Activated CD4-positive, alpha-beta T cell treated with anti-CD3 and anti-CD28 coated beads, Interleukin-2, amount 10 ng/mL, durations not matched to agents 24 days and 14 days (primary cell): ENCODE measurements at regions not wholly inside any gene's neighbourhood (a gene's known extent, or its start where the extent isn't known, plus 50 kb on each side); places are given as distances from the start of the nearest gene placed in this dataset.
"Not testable (repeated sequence)": the region's sequence is repeated elsewhere in the genome, so short reads cannot be mapped to it uniquely, and the experiment has no call there.

Experiments
- DNase-seq: peaks from one replicate; pipeline ENCODE4 v3.0.0; 2022
- H3K27ac Mint-ChIP-seq: one replicate; pipeline ENCODE4 v1.8.0; 2022; ENCODE audit warnings: mild to moderate bottlenecking, mixed read lengths
- H3K27me3 Mint-ChIP-seq: one replicate; pipeline ENCODE4 v1.8.0; 2022; ENCODE audit warnings: mixed read lengths
- H3K36me3 Mint-ChIP-seq: one replicate; pipeline ENCODE4 v1.8.0; 2022; ENCODE audit warnings: low read depth, mild to moderate bottlenecking, mixed read lengths
- H3K4me1 Mint-ChIP-seq: one replicate; pipeline ENCODE4 v1.8.0; 2021; ENCODE audit warnings: mixed read lengths
- H3K4me3 Mint-ChIP-seq: one replicate; pipeline ENCODE4 v1.8.0; 2022; ENCODE audit warnings: mild to moderate bottlenecking, moderate library complexity, mixed read lengths
- H3K9me3 Mint-ChIP-seq: one replicate; pipeline ENCODE4 v1.8.0; 2021; ENCODE audit warnings: mixed read lengths
- intact Hi-C: fragments of 100-400 bp; cut with micrococcal nuclease; formaldehyde crosslinking; loops from one replicate; pipeline ENCODE4 v1.15.1; 2023

DNA sequence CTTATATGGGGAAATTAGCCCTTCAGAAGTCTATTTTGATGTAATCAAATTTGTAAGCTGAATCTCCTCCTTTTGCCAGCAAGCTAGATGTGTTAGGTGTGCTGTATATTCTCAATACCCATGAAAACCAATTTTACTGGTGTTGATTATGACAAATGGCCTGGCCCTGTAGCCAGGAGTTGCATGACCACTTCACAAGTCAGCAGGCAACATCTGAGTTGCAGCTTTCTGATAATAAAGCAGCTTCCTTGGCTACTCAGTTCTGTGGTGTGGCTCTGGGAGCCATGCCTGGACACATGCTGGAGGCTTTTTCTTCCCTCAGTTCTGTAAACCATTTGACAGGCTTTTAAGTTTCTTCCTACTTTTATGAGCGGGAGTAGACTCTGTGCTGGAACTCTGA lies 154.1 kb upstream of the CXCL13 start:
- intact Hi-C loops = no loop called here
- H3K4me3 Mint-ChIP-seq = no peak overlapping the region
- DNase-seq = no peak
- no peaks in the 10 kb centered on the region for H3K36me3 Mint-ChIP-seq
- no peaks in the 10 kb centered on the region for H3K4me1 Mint-ChIP-seq
- H3K9me3 Mint-ChIP-seq = no peaks in the 10 kb centered on the region
- no peak overlapping the region for H3K27ac Mint-ChIP-seq
- peaks cover 6% of the 10 kb centered on the region for H3K27me3 Mint-ChIP-seq

DNA sequence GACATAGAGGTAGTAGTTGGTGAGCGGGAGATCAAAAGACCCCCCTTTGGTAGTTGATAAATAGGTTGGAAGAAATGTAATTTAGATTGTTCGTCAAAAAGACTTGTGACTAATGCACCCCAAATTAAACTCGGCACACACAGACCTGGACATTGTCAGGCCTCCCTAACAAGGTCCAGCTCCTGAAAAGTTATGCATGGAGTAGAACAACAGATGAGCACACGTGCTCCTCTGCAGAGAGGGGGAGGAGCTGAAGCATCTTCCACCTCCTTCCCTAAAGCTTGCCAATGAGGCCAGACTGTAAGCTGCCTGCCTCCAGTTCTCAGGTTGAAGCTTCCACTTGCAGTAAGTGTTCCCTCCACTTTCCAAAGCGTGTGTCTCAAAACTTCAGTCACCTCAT lies 153.5 kb upstream of the CXCL13 start:
- H3K27me3 Mint-ChIP-seq, H3K36me3 Mint-ChIP-seq, H3K4me1 Mint-ChIP-seq, intact Hi-C loops, H3K9me3 Mint-ChIP-seq, H3K27ac Mint-ChIP-seq, DNase-seq, H3K4me3 Mint-ChIP-seq: not testable (repeated sequence)

DNA sequence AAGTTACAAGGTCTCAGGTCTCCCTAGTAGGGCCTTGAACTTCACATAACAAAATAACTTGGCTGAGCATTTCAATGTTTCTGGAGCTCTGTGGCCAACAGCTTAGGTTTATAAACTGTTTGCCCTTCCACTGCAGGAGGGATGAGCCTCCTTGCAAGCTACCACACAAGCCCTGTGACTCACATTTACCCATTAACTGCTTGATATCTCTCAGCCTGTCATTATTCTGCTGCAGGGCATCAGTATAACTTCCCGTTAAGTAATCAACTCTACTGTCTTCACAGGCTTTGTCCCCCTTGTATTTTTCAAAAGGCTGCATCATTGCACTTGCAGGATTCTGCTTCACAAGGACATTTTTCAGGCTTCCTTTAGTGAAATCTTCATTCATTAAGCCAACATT lies 151.7 kb upstream of the CXCL13 start:
- Mint-ChIP-seq H3K27ac (no peak overlapping the region), H3K36me3 (no peaks in the 10 kb centered on the region), H3K9me3 (peaks cover 4% of the 10 kb centered on the region), H3K27me3 (peaks cover 5% of the 10 kb centered on the region), H3K4me3 (no peak overlapping the region), H3K4me1 (no peaks in the 10 kb centered on the region)
- DNase-seq = peak; percentile 39
- intact Hi-C loops = no loop called here

DNA sequence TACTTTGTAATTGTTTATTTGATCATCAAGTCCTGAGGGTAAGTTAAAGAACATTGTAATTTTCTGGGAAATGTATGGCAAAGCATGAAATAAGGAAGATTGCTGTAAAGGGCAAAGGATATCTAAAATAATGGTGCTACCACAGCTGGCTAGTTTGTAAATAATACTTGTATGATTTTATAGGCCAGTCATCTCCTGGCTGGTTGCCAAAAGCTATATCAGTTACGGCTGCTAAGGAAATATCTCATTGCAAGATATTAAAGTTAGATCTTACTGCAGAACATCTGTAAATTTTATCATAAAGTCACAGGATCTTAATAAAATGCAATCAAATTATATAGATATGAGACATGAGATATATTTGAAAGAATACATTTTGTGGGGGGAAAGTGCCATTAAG lies 150.8 kb upstream of the CXCL13 start:
- H3K36me3 Mint-ChIP-seq = no peaks in the 10 kb centered on the region
- peaks cover 4% of the 10 kb centered on the region for H3K9me3 Mint-ChIP-seq
- no peak overlapping the region for H3K27ac Mint-ChIP-seq
- intact Hi-C loops = no loop called here
- H3K4me1 Mint-ChIP-seq = no peaks in the 10 kb centered on the region
- no peak overlapping the region for H3K4me3 Mint-ChIP-seq
- peaks cover 3% of the 10 kb centered on the region for H3K27me3 Mint-ChIP-seq
- DNase-seq = no peak

DNA sequence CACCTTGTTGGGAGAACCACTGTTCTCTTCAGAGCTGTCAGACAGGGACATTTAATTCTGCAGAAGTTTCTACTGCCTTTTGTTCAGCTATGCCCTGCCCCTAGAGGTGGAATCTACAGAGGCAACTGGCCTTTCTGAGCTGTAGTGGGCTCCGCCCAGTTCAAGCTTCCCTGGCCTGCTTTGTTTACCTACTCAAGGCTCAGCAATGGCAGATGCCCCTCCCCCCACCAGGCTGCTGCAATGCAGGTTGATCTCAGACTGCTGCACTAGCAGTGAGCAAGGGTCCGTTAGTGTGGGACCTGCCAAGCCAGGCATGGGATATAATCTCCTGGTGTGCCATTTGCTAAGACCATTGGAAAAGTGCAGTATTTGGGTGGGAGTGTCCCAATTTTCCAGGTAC lies 141.5 kb upstream of the CXCL13 start:
- H3K4me1 Mint-ChIP-seq, H3K27me3 Mint-ChIP-seq, DNase-seq, H3K27ac Mint-ChIP-seq, intact Hi-C loops, H3K36me3 Mint-ChIP-seq, H3K9me3 Mint-ChIP-seq, H3K4me3 Mint-ChIP-seq: not testable (repeated sequence)

DNA sequence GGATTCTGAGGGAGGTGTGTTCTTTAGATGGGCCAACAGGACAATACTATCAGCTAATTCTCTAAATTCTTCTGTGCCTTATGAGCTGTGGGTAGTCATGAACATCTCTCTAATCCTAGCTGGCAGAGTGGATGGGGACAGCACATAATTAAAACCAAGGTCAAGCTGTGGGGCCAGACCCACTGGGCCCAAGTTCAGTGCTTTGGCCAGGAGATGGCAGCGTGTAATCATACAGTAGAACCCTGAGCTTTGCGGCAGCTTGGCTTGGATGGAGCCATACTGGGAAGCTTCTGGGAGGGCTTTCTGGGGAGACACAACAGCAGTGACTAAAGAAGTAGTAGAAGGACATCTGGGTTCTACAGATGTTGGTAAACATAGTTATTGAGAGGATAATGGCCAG lies 140.3 kb upstream of the CXCL13 start:
- Mint-ChIP-seq H3K4me3 (no peak overlapping the region), H3K9me3 (no peaks in the 10 kb centered on the region), H3K27ac (peak overlapping the region; percentile 45), H3K36me3 (no peaks in the 10 kb centered on the region), H3K4me1 (peaks cover 5% of the 10 kb centered on the region), H3K27me3 (peaks cover 8% of the 10 kb centered on the region)
- intact Hi-C loops = loop anchor here (1.0 to 5.0 kb wide), 3 partner anchors 72 to 153 kb away; no protein-coding TSS in a partner anchor
- DNase-seq = peak; percentile 67

DNA sequence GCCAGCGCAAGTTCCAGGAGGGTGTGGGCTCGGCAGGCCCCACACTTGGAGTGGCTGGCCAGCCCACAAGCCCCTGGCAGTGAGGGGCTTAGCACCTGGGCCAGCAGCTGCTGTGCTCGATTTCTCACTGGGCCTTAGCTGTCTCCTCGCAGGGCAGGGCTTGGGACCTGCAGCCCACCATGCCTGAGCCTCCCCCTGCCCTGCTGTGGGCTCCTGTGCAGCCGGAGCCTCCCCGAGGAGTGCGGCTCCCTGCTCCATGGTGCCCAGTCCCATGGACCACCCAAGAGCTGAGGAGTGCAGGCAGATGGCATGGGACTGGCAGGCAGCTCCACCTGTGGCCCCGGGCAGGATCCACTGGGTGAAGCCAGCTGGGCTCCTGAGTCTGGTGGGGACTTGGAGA lies 139.2 kb upstream of the CXCL13 start:
- intact Hi-C loops = loop anchor here (5.0 kb wide), 1 partner anchor 71 kb away; no protein-coding TSS in a partner anchor
- no peak for DNase-seq
- H3K36me3 Mint-ChIP-seq = no peaks in the 10 kb centered on the region
- H3K4me1 Mint-ChIP-seq = peaks cover 5% of the 10 kb centered on the region
- no peak overlapping the region for H3K4me3 Mint-ChIP-seq
- no peaks in the 10 kb centered on the region for H3K9me3 Mint-ChIP-seq
- H3K27ac Mint-ChIP-seq = no peak overlapping the region
- H3K27me3 Mint-ChIP-seq = peaks cover 6% of the 10 kb centered on the region

DNA sequence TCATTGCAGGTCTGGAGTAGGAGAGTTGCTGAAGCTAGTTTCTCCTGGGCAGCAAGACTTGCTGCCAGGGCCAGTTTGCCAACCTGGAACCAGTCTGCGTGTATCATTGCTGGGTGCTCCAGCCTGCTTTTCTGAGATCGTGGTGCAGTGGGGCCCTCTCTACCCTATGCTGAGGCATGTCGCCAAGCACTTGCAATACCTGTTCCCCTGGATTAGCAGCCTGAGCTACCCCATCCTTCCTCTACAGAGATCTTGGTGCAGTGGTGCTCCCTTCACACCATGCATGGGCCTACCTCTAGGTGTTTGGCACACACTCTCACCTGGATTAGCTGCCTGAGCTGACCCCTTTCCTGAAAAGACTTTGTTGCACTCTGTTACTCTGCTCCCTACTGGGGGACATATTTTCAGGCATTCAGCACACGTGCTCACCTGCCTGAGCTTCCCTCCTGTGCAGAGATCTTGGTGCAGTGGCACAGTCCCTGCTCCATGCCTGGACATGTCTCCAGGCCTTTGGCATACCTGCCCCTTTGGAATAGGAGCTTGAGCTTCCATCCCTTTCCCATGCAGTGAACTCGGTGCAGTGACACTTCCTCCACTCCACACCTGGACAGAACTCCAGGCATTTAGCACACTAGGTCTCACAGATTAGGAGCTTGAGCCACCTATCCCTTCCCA lies 133.7 kb upstream of the CXCL13 start:
- no peak overlapping the region for H3K27ac Mint-ChIP-seq
- intact Hi-C loops = no loop called here
- H3K4me1 Mint-ChIP-seq = peaks cover 10% of the 10 kb centered on the region
- no peaks in the 10 kb centered on the region for H3K9me3 Mint-ChIP-seq
- H3K36me3 Mint-ChIP-seq = no peaks in the 10 kb centered on the region
- no peak overlapping the region for H3K4me3 Mint-ChIP-seq
- no peak for DNase-seq
- H3K27me3 Mint-ChIP-seq = peaks cover 9% of the 10 kb centered on the region

DNA sequence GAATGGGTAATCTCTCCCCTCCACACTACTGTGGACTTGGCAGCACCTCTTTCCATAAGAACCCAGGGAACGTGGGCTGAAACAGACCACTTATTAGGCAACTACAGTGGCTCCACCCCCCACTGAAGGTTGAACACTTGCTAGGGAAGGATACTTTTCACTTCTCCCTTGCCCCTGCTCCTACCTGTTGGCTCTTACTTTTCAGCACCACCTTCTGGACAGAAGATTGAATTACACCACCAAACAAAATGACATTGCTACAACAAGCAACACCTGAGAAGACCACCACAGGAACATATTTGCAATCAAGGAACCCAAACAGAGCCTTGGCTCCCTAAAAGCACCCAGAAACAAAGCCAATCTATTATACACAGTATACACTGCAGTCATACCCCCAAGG lies 132.1 kb upstream of the CXCL13 start:
- peaks cover 13% of the 10 kb centered on the region for H3K27me3 Mint-ChIP-seq
- H3K36me3 Mint-ChIP-seq = no peaks in the 10 kb centered on the region
- H3K9me3 Mint-ChIP-seq = no peaks in the 10 kb centered on the region
- no peak overlapping the region for H3K27ac Mint-ChIP-seq
- DNase-seq = no peak
- peaks cover 10% of the 10 kb centered on the region for H3K4me1 Mint-ChIP-seq
- H3K4me3 Mint-ChIP-seq = no peak overlapping the region
- intact Hi-C loops = no loop called here

DNA sequence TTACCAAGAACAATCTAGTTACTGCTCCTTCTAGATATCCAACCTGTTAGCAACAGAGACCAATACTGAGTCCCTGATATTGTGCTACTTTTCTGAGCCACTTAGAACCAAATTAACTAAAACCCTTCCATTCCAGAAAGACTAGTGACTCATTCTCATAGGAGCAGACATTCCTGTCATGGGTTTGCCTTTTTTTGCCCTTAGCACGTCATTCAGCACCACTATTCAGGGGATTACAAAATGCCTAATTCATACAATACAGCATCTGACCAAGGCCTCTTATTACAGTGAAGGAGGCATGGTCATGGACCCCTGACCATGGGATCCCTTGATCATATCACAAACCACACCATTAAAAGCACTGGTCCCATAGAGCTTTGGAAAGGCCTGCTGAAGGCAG lies 123.8 kb upstream of the CXCL13 start:
- peaks cover 9% of the 10 kb centered on the region for H3K27me3 Mint-ChIP-seq
- intact Hi-C loops = no loop called here

DNA sequence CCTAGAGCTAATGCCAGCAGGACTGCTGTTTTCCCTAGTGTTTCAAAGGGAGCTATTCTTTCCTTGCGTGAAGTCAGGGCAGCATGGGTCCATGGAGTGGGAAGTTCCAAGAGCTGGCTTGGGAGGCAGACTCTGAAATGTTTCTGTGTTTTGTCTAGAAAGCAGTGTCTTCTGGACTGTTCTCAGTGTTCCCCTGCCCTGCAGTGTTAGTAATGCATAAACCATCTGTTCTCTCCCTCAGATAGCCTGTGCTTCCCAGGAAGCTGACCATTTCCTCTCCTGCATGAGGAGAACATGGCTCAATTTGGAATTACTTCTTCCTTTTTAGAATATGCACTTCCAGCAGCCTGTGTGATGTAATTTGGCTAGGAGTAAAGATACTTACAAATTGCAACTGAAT lies 116.7 kb upstream of the CXCL13 start:
- no peak for DNase-seq
- Mint-ChIP-seq H3K9me3 (peaks cover 5% of the 10 kb centered on the region), H3K27ac (no peak overlapping the region), H3K4me3 (no peak overlapping the region), H3K36me3 (no peaks in the 10 kb centered on the region), H3K4me1 (no peaks in the 10 kb centered on the region), H3K27me3 (peaks cover 4% of the 10 kb centered on the region)
- intact Hi-C loops = no loop called here

More for the DNA sequence above, 123.8 kb upstream of the CXCL13 start:
- no peaks in the 10 kb centered on the region for H3K36me3 Mint-ChIP-seq
- H3K9me3 Mint-ChIP-seq = peaks cover 9% of the 10 kb centered on the region
- H3K4me3 Mint-ChIP-seq = no peak overlapping the region
- H3K4me1 Mint-ChIP-seq = no peaks in the 10 kb centered on the region
- no peak for DNase-seq
- H3K27ac Mint-ChIP-seq = no peak overlapping the region

DNA sequence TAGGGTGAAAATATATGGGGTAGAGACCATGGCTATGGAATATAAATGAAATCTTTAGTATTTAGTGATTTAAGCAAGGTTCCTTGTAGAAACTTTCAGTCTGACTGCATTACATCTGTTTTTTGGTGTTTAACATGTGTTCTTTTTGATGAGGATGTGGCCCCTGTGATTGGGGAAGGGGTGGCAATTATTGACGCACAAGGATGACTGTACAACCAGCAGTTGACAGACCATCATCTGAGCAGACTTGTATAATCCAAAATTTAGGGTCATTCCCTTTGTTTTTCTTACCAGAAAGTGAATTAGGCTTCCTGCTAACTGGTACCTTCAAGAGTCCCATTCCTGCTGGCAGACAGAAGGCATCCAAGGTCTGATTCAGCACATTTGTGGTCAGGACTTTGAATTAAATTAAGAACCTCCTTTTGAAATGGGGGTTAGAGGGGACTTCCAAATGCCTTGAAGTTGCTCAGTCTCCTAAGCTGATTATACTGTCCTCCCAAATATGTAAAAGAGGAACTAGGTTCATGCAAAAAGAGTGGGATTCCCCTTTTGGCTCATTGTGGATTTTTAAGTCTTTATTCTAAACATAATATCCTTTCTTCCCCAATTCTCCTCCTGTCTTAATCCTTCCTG lies 112.4 kb upstream of the CXCL13 start:
- DNase-seq = no peak
- no peaks in the 10 kb centered on the region for H3K36me3 Mint-ChIP-seq
- H3K27ac Mint-ChIP-seq = no peak overlapping the region
- peaks cover 2% of the 10 kb centered on the region for H3K27me3 Mint-ChIP-seq
- intact Hi-C loops = no loop called here
- no peaks in the 10 kb centered on the region for H3K4me1 Mint-ChIP-seq
- H3K4me3 Mint-ChIP-seq = no peak overlapping the region
- H3K9me3 Mint-ChIP-seq = peaks cover 12% of the 10 kb centered on the region

DNA sequence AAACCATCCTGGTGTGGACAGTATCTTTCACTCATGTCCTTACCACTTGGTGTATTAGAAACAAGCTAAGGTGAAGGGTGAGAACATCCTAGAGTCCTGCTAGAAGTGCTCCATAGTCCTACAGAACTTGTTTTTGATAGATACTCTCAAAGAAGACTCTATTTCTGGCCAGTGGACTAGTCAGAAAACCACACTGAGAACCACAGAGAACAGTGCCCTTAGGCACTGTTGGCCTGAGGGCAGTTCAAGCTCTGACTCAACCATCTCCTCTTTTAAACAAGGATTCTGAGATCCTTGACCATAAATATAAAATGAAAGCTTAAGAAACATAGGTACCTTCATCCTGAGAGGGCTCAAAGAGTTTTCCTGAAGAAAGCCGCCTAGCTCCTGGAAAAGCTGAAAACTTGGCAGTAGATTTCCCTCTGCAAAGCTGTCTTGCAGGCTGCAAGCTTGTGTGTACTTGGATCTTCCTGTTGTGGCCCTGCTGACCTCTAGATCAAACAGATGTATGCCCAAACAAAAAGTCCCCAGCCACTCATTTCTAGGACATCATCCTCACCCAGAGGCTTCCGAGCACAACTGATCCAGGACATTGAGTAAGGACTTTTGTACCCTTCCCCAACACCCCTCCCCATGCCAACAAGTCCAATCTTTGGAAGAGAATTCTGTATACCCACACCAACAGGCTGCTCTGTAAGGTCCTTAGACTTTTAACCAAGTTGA lies 111.6 kb upstream of the CXCL13 start:
- no peak for DNase-seq
- H3K27ac Mint-ChIP-seq = no peak overlapping the region
- intact Hi-C loops = no loop called here
- H3K9me3 Mint-ChIP-seq = peaks cover 12% of the 10 kb centered on the region
- H3K4me1 Mint-ChIP-seq = no peaks in the 10 kb centered on the region
- no peaks in the 10 kb centered on the region for H3K36me3 Mint-ChIP-seq
- peaks cover 2% of the 10 kb centered on the region for H3K27me3 Mint-ChIP-seq
- H3K4me3 Mint-ChIP-seq = no peak overlapping the region

DNA sequence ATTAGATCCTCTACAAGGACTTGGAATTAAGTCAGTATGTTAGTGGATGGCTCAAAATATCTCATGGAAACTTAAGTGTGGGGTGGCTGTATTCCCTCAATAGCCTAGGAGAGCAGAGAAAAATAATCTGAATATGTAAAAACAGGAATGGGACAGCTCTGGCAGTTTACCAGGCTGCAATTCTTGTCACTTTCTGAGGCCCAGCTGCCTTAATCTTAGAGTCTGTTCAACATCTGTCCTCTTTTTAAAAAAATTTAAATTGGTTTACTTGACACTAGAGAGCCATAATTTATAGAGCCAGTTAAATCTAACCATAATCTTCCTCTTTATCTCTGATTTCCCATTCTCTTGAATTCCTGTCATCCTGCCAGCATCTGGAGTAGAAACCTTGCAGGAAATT lies 109.2 kb upstream of the CXCL13 start:
- intact Hi-C loops = no loop called here
- H3K4me1 Mint-ChIP-seq = no peaks in the 10 kb centered on the region
- H3K36me3 Mint-ChIP-seq = no peaks in the 10 kb centered on the region
- H3K4me3 Mint-ChIP-seq = no peak overlapping the region
- H3K27ac Mint-ChIP-seq = no peak overlapping the region
- no peak for DNase-seq
- H3K27me3 Mint-ChIP-seq = peaks cover 4% of the 10 kb centered on the region
- peaks cover 7% of the 10 kb centered on the region for H3K9me3 Mint-ChIP-seq
